AG10803 (cell line): ENCODE measurements at regions not wholly inside any gene's neighbourhood (a gene's known extent, or its start where the extent isn't known, plus 50 kb on each side); places are given as distances from the start of the nearest gene placed in this dataset.

ENCODE experiments used
- DNase-seq: peaks from one replicate; pipeline ENCODE4 v3.0.0; 2010; ENCODE audit warnings: low read depth
- H3K4me3 ChIP-seq: 2 replicates; pipeline ENCODE4 v1.5.1; 2011; ENCODE audit warnings: mild to moderate bottlenecking, low read length, control low read depth
- CTCF ChIP-seq: conservative IDR thresholded peaks from 2 replicates; pipeline ENCODE4 v1.5.1; 2011; ENCODE audit warnings: mild to moderate bottlenecking, low read length, control low read depth, inconsistent platforms

GRCh38 chr1:188058801-188059200 is 1230.1 kb downstream of the PLA2G4A start:
- H3K4me3 ChIP-seq, result no peak overlapping the region
- no peak for TF ChIP-seq CTCF
- DNase-seq, result no peak

GRCh38 chr1:188061881-188062280 is 1233.1 kb downstream of the PLA2G4A start:
- no peak for TF ChIP-seq CTCF
- no peak overlapping the region for H3K4me3 ChIP-seq
- no peak for DNase-seq

- no peak overlapping the region for H3K4me3 ChIP-seq
- no peak for DNase-seq
- TF ChIP-seq CTCF, result no peak
These were observed 1233.7 kb downstream of the PLA2G4A start for GRCh38 chr1:188062456-188062855.

GRCh38 chr1:188065917-188066316 is 1237.2 kb downstream of the PLA2G4A start:
- DNase-seq, result no peak
- no peak for TF ChIP-seq CTCF
- H3K4me3 ChIP-seq, result no peak overlapping the region

GRCh38 chr1:188070848-188071247 is 1242.1 kb downstream of the PLA2G4A start:
- no peak for TF ChIP-seq CTCF
- no peak overlapping the region for H3K4me3 ChIP-seq
- DNase-seq, result no peak

- no peak for TF ChIP-seq CTCF
- DNase-seq, result no peak
- no peak overlapping the region for H3K4me3 ChIP-seq
These were observed 1260.3 kb downstream of the PLA2G4A start for GRCh38 chr1:188089015-188089414.

GRCh38 chr1:188089461-188089860 is 1260.7 kb downstream of the PLA2G4A start:
- no peak for TF ChIP-seq CTCF
- H3K4me3 ChIP-seq, result no peak overlapping the region

More at GRCh38 chr1:188089461-188089860, 1260.7 kb downstream of the PLA2G4A start:
- no peak for DNase-seq
